ENCODE measurements at regions not wholly inside any gene's neighbourhood (a gene's known extent, or its start where the extent isn't known, plus 50 kb on each side); places are given as distances from the start of the nearest gene placed in this dataset.

DNA sequence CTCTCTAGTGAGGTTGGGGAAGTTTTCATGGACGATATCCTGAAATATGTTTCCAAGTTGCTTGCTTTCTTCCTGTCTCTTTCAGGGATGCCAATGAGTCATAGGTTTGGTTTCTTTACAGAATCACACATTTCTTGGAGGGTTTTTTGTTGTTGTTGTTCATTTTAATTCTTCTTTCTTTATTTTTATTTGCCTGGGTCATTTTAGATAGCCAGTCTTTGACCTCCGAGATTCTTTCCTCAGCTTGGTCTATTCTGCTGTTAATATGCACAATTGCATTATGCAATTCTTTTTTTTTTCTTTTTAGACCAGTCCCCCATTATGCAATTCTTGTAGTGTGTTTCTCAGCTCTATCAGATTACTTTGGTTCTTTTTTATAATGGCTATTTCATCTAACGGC lies 338.9 kb downstream of the AEBP2 start:
- TF ChIP-seq FOXM1 (IDR thresholded peaks at IDR 0.05; ENCODE audit: borderline replicate concordance, low read depth): no peak
- TF ChIP-seq RAD21 (IDR thresholded peaks at IDR 0.05; ENCODE audit: low read depth): no peak
- TF ChIP-seq YY1 (IDR thresholded peaks at IDR 0.05; ENCODE audit: low read depth): no peak
- no peak for TF ChIP-seq NFIC (IDR thresholded peaks at IDR 0.05)
- no peak for TF ChIP-seq EP300 (IDR thresholded peaks at IDR 0.05; ENCODE audit: borderline replicate concordance)
- TF ChIP-seq EGR1 (IDR thresholded peaks at IDR 0.05): no peak
- TF ChIP-seq TCF12 (IDR thresholded peaks at IDR 0.05; ENCODE audit: low read depth): no peak
- TF ChIP-seq TEAD4 (IDR thresholded peaks at IDR 0.05): no peak
- TF ChIP-seq TAF1 (IDR thresholded peaks at IDR 0.05; ENCODE audit: low read depth): no peak
- TF ChIP-seq, protein P1, sequence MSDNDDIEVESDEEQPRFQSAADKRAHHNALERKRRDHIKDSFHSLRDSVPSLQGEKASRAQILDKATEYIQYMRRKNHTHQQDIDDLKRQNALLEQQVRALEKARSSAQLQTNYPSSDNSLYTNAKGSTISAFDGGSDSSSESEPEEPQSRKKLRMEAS (IDR thresholded peaks at IDR 0.05): no peak
- TF ChIP-seq CREB1 (IDR thresholded peaks at IDR 0.05; ENCODE audit: low read depth): no peak
- TF ChIP-seq USF1 (IDR thresholded peaks at IDR 0.05): no peak
- TF ChIP-seq CEBPB (IDR thresholded peaks at IDR 0.05): no peak
- TF ChIP-seq REST (IDR thresholded peaks at IDR 0.05; ENCODE audit: low read depth): no peak
- no peak for TF ChIP-seq ZBTB7A (IDR thresholded peaks at IDR 0.05; ENCODE audit: low read depth)

GRCh38 chr12:19778797-19779196 lies 339.5 kb downstream of the AEBP2 start:
- TF ChIP-seq, protein P1 (IDR thresholded peaks at IDR 0.05): no peak
- TF ChIP-seq CREB1 (IDR thresholded peaks at IDR 0.05; ENCODE audit: low read depth) (no peak), TAF1 (IDR thresholded peaks at IDR 0.05; ENCODE audit: low read depth) (no peak)

GRCh38 chr12:19779395-19780056 lies 340.2 kb downstream of the AEBP2 start:
- TF ChIP-seq YY1 (IDR thresholded peaks at IDR 0.05; ENCODE audit: low read depth) (no peak), TAF1 (IDR thresholded peaks at IDR 0.05; ENCODE audit: low read depth) (no peak), TCF12 (IDR thresholded peaks at IDR 0.05; ENCODE audit: low read depth) (no peak), EP300 (IDR thresholded peaks at IDR 0.05; ENCODE audit: borderline replicate concordance) (no peak)

- no peak for TF ChIP-seq FOXM1 (IDR thresholded peaks at IDR 0.05; ENCODE audit: borderline replicate concordance, low read depth)
- TF ChIP-seq TCF12 (IDR thresholded peaks at IDR 0.05; ENCODE audit: low read depth): no peak
- TF ChIP-seq ZBTB7A (IDR thresholded peaks at IDR 0.05; ENCODE audit: low read depth): no peak
- no peak for TF ChIP-seq TEAD4 (IDR thresholded peaks at IDR 0.05)
- TF ChIP-seq EP300 (IDR thresholded peaks at IDR 0.05; ENCODE audit: borderline replicate concordance): no peak
- TF ChIP-seq USF1 (IDR thresholded peaks at IDR 0.05): no peak
- TF ChIP-seq EGR1 (IDR thresholded peaks at IDR 0.05): no peak
- no peak for TF ChIP-seq NFIC (IDR thresholded peaks at IDR 0.05)
- TF ChIP-seq RAD21 (IDR thresholded peaks at IDR 0.05; ENCODE audit: low read depth): no peak
- no peak for TF ChIP-seq YY1 (IDR thresholded peaks at IDR 0.05; ENCODE audit: low read depth)
- no peak for TF ChIP-seq CREB1 (IDR thresholded peaks at IDR 0.05; ENCODE audit: low read depth)
- no peak for TF ChIP-seq CEBPB (IDR thresholded peaks at IDR 0.05)
- no peak for TF ChIP-seq REST (IDR thresholded peaks at IDR 0.05; ENCODE audit: low read depth)
- TF ChIP-seq, protein P1 (IDR thresholded peaks at IDR 0.05): no peak
These were observed 341.2 kb downstream of the AEBP2 start for GRCh38 chr12:19780460-19780859.

DNA sequence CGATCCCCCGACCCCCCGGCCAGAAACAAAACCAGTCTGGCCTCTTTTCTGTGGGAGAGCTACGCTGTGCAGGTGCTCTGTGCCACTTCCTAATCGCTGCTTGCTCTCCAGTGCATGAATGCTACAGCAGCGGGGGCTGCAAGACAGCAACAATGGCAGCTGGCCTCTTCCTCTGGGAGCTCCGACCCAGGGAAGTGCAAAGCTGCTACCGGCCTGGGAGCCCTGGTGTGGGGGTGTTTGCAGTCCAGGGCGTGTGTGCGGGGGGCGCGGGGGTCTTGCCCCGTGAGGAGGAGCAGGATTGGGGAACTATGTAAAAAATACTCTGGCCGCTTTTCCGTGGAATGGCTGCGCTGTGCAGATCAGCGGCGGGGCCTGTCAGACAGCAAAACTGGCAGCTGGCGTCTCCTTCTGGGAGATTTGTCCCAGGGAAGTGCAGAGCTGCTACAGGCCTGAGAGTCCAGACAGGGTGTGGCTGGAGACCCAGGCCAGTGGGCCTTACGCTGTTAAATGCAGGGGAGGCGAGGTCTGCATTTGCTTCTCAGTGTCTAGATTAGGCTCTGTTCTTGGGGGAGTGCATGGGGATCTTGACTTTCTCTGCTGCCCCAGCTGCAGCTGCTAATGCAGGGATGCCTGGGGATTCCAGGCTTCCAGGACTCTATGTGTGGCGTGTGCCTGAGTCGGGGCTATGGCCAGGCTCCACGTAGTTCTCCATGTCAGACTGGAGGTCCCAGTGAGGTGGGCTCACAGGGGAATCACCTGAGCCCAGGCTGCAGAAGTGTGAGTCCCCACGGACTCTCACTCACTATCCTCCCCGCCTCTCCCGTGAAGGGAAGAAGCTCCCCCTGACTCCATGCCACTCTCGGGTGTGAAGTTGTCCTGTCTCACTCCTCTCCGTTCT lies 344.5 kb downstream of the AEBP2 start:
- TF ChIP-seq ZBTB7A (IDR thresholded peaks at IDR 0.05; ENCODE audit: low read depth) (peak; percentile 72; the same call in 1 of the 2 replicates), YY1 (IDR thresholded peaks at IDR 0.05; ENCODE audit: low read depth) (peak; percentile 46; the same call in 1 of the 2 replicates), CEBPB (IDR thresholded peaks at IDR 0.05) (no peak), REST (IDR thresholded peaks at IDR 0.05; ENCODE audit: low read depth) (no peak)
